ENCODE measurements at regions not wholly inside any gene's neighbourhood (a gene's known extent, or its start where the extent isn't known, plus 50 kb on each side); places are given as distances from the start of the nearest gene placed in this dataset.
"Not testable (repeated sequence)": the region's sequence is repeated elsewhere in the genome, so short reads cannot be mapped to it uniquely, and the experiment has no call there.

DNA sequence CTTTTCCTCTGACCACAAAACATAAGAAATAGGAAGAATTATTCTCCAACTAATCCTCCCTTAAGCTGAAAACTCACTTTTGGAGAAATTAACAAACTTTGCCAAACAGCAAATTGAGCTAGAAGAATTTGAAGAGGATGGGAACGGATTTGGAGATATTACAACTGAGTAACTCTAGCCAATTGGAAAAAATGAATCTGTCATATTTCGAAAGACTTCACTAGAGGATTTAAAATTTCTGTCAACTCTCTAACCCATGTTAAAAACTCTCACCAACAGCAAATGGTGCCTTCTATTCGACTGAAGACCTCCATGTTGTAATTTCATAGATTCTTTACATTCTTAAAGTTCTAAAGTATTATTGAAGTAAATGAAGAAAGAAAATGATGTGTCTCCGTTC, 414.2 kb downstream of the RMST start:
- DNase-seq (ENCODE audit: extremely low read depth, insufficient read length): no peak
- Histone ChIP-seq H3K4me3 (replicated peaks; ENCODE audit: low read depth, low read length) (no peak overlapping the region), H3K36me3 (ENCODE audit: control insufficient read depth, insufficient read depth, low read length) (no peaks in the 10 kb centered on the region), H3K27me3 (replicated peaks; ENCODE audit: control insufficient read depth, insufficient read depth, low read length) (no peaks in the 10 kb centered on the region)
- TF ChIP-seq CTCF (IDR thresholded peaks at IDR 0.05; ENCODE audit: insufficient read depth, low read length, poor library complexity, severe bottlenecking): no peak

GRCh38 chr12:97877404-97877803, 414.8 kb downstream of the RMST start:
- H3K36me3 ChIP-seq (ENCODE audit: control insufficient read depth, insufficient read depth, low read length): no peaks in the 10 kb centered on the region
- H3K4me3 ChIP-seq (replicated peaks; ENCODE audit: low read depth, low read length): no peak overlapping the region
- H3K27me3 ChIP-seq (replicated peaks; ENCODE audit: control insufficient read depth, insufficient read depth, low read length): no peaks in the 10 kb centered on the region
- no peak for DNase-seq (ENCODE audit: extremely low read depth, insufficient read length)
- TF ChIP-seq CTCF (IDR thresholded peaks at IDR 0.05; ENCODE audit: insufficient read depth, low read length, poor library complexity, severe bottlenecking): no peak

DNA sequence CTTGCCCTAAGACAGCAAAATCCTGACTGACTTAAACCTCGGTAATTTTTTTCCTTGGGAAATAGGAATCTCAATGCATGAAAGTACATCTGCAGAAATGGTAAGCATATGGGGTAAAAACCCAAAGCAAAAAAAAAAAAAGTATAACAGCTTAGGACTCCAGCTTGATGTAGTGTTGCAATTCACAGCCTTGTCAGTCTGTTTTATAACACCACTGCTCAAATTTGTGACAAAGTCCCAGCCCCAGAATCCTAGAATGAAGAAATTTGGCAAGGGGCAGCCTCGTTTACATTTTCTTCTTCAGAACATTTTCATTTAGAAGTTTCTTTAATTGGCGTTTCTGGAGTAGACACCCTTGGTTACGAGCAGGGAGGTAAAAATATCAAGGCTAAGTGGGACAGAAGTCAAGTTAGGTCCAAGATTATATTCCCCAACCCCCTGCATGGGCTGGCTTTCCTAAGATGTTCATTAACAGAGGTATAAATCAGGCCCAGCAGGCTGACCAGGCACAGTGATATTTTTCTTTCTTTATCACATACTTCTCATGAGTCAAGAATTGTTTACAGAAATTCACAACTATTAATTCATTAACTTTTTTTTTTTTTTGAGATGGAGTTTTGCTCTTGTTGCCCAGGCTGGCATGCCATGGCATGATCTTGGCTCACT, 424.0 kb downstream of the RMST start:
- H3K4me3 ChIP-seq (replicated peaks; ENCODE audit: low read depth, low read length): no peak overlapping the region
- DNase-seq (ENCODE audit: extremely low read depth, insufficient read length): no peak
- H3K27me3 ChIP-seq (replicated peaks; ENCODE audit: control insufficient read depth, insufficient read depth, low read length): no peaks in the 10 kb centered on the region
- TF ChIP-seq CTCF (IDR thresholded peaks at IDR 0.05; ENCODE audit: insufficient read depth, low read length, poor library complexity, severe bottlenecking): no peak
- no peaks in the 10 kb centered on the region for H3K36me3 ChIP-seq (ENCODE audit: control insufficient read depth, insufficient read depth, low read length)

DNA sequence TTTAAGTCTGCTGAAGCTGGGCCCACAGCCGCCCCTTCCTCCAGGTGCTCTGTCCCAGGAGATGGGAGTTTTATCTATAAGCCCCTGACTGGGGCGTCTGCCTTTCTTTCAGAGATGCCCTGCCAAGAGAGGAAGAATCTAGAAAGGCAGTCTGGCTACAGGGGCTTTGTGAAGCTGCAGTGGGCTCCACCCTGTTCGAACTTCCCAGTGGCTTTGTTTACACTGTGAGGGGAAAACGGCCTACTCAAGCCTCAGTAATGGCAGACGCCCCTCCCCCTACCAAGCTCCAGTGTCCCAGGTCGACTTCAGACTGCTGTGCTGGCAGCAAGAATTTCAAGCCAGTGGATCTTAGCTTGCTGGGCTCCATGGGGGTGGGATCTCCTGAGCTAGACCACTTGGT, 435.3 kb downstream of the RMST start:
- H3K27me3 ChIP-seq (replicated peaks; ENCODE audit: control insufficient read depth, insufficient read depth, low read length); H3K4me3 ChIP-seq (replicated peaks; ENCODE audit: low read depth, low read length); DNase-seq (ENCODE audit: extremely low read depth, insufficient read length): not testable (repeated sequence)

DNA sequence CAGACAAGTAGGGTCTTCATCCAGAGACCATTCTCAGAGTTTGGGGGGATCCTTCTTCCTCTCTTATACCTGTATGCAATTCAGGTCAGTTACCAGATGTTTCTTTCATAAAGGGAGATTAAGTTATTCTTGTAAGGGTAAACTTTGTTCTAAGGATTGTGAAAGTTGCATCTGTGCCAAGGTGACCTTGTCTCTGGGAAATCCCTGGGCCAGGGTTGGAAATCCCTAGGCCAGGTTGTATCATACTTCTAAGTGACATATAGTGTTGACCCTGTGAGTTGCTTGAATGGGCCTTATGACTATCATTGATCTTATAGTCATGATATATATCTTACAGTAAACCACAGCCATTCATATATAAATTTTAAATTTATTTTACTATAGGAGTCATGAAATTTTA, 436.9 kb downstream of the RMST start:
- no peak overlapping the region for H3K4me3 ChIP-seq (replicated peaks; ENCODE audit: low read depth, low read length)

More for the DNA sequence above, 435.3 kb downstream of the RMST start:
- not testable (repeated sequence) for H3K36me3 ChIP-seq (ENCODE audit: control insufficient read depth, insufficient read depth, low read length)

DNA sequence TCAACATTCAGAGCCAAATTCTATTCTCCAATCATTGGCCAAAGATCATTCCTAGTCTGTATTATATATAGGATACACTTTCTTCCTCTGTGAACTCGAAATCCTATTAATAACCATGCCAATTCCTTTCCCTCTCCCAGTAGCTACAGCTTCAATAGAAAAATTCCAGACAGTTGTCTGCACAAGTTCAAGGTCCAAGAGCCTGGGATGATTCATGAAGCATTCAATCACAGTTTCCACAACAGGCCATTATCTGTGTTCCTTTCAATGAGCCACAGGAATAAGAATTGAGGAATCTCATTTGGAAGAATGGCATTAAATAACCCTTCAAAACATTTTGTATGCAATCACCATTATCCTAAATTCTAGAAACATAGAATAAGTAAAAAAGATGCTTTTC, 437.4 kb downstream of the RMST start:
- Histone ChIP-seq H3K27me3 (replicated peaks; ENCODE audit: control insufficient read depth, insufficient read depth, low read length) (no peaks in the 10 kb centered on the region), H3K36me3 (ENCODE audit: control insufficient read depth, insufficient read depth, low read length) (no peaks in the 10 kb centered on the region), H3K4me3 (replicated peaks; ENCODE audit: low read depth, low read length) (no peak overlapping the region)
- no peak for DNase-seq (ENCODE audit: extremely low read depth, insufficient read length)
- TF ChIP-seq CTCF (IDR thresholded peaks at IDR 0.05; ENCODE audit: insufficient read depth, low read length, poor library complexity, severe bottlenecking): no peak

More for the DNA sequence above, 436.9 kb downstream of the RMST start:
- no peaks in the 10 kb centered on the region for H3K36me3 ChIP-seq (ENCODE audit: control insufficient read depth, insufficient read depth, low read length)
- no peak for DNase-seq (ENCODE audit: extremely low read depth, insufficient read length)
- H3K27me3 ChIP-seq (replicated peaks; ENCODE audit: control insufficient read depth, insufficient read depth, low read length): no peaks in the 10 kb centered on the region
- TF ChIP-seq CTCF (IDR thresholded peaks at IDR 0.05; ENCODE audit: insufficient read depth, low read length, poor library complexity, severe bottlenecking): no peak
